ENCODE measurements at regions not wholly inside any gene's neighbourhood (a gene's known extent, or its start where the extent isn't known, plus 50 kb on each side); places are given as distances from the start of the nearest gene placed in this dataset.

DNA sequence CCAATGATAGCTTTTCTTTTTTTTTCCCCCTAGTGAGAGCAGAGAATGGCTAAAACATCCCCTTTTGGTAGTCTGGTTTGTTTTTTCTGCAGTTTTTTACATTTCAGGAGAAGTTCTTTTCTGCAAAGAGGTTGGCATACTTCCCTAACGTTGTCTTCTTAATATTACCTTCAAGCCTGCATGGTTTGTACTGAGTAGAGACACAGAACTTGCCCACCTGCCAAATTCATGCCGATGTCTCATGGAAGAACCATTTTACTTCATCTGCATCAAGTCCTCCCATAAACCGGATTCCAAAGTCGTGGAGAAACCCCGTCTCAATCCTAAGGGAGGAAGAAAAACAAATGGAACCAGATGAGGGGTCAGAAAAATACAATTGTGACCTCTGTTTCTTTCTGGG lies 89.7 kb downstream of the SHOX start:
- peaks cover 14% of the 10 kb centered on the region for H3K36me3 Mint-ChIP-seq (ENCODE audit: low read depth, unreplicated experiment)

DNA sequence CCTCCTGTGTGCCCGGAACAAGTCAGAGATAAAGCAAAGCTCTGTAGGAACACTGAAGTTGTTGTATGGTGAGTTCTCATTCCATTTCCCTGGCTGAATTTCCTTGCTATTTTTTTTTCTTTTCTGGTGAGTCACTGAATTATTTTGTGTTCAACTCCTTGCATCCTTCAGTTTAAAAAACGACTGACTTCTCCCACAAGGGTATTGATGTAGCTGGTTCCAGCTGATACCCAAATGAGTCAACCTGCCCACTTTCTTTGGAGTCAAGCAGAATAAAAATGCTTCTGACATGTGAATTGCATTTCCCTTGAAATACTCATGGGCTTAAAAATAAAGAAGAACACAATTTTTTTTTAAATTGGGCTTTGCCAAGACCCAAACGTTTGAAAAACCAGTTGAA lies 85.5 kb downstream of the SHOX start:
- Mint-ChIP-seq H3K4me3 (ENCODE audit: unreplicated experiment) (no peak overlapping the region), H3K27ac (ENCODE audit: unreplicated experiment) (no peak overlapping the region), H3K27me3 (ENCODE audit: unreplicated experiment) (peaks cover 8% of the 10 kb centered on the region), H3K4me1 (ENCODE audit: unreplicated experiment) (no peaks in the 10 kb centered on the region), H3K9me3 (ENCODE audit: unreplicated experiment) (peaks cover 40% of the 10 kb centered on the region), H3K36me3 (ENCODE audit: low read depth, unreplicated experiment) (peaks cover 12% of the 10 kb centered on the region)
- no peak for DNase-seq (ENCODE audit: low spot score)
- TF ChIP-seq, protein P1, sequence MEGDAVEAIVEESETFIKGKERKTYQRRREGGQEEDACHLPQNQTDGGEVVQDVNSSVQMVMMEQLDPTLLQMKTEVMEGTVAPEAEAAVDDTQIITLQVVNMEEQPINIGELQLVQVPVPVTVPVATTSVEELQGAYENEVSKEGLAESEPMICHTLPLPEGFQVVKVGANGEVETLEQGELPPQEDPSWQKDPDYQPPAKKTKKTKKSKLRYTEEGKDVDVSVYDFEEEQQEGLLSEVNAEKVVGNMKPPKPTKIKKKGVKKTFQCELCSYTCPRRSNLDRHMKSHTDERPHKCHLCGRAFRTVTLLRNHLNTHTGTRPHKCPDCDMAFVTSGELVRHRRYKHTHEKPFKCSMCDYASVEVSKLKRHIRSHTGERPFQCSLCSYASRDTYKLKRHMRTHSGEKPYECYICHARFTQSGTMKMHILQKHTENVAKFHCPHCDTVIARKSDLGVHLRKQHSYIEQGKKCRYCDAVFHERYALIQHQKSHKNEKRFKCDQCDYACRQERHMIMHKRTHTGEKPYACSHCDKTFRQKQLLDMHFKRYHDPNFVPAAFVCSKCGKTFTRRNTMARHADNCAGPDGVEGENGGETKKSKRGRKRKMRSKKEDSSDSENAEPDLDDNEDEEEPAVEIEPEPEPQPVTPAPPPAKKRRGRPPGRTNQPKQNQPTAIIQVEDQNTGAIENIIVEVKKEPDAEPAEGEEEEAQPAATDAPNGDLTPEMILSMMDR (IDR thresholded peaks at IDR 0.05; ENCODE audit: unreplicated experiment): no peak

More for the DNA sequence above, 89.7 kb downstream of the SHOX start:
- DNase-seq (ENCODE audit: low spot score): no peak
- no peaks in the 10 kb centered on the region for H3K4me1 Mint-ChIP-seq (ENCODE audit: unreplicated experiment)
- H3K9me3 Mint-ChIP-seq (ENCODE audit: unreplicated experiment): peaks cover 47% of the 10 kb centered on the region
- peaks cover 5% of the 10 kb centered on the region for H3K27me3 Mint-ChIP-seq (ENCODE audit: unreplicated experiment)
- TF ChIP-seq, protein P1 (IDR thresholded peaks at IDR 0.05; ENCODE audit: unreplicated experiment): no peak
- no peak overlapping the region for H3K27ac Mint-ChIP-seq (ENCODE audit: unreplicated experiment)
- H3K4me3 Mint-ChIP-seq (ENCODE audit: unreplicated experiment): no peak overlapping the region

DNA sequence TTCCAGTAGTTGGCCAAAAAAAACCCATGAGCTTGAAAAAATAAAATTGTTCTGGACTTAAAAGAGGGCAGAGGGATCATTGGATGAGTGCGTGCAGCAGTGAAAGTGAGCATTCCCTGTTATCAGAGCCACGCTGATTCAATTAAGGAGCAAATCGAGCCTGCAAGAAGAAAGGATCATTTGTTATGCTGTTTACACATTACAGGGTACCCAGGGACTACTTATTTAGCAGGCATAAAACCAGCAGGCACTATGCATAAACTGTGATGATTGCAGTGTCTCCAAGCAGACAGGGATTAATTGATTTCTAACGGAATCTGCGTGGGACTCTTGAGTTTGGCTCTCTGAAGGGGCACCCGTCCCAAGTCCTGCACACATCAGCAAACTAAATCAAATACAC lies 83.5 kb downstream of the SHOX start:
- peaks cover 8% of the 10 kb centered on the region for H3K27me3 Mint-ChIP-seq (ENCODE audit: unreplicated experiment)
- no peak overlapping the region for H3K4me3 Mint-ChIP-seq (ENCODE audit: unreplicated experiment)
- no peaks in the 10 kb centered on the region for H3K4me1 Mint-ChIP-seq (ENCODE audit: unreplicated experiment)
- H3K36me3 Mint-ChIP-seq (ENCODE audit: low read depth, unreplicated experiment): peaks cover 12% of the 10 kb centered on the region
- DNase-seq (ENCODE audit: low spot score): no peak
- TF ChIP-seq, protein P1 (IDR thresholded peaks at IDR 0.05; ENCODE audit: unreplicated experiment): no peak
- no peak overlapping the region for H3K27ac Mint-ChIP-seq (ENCODE audit: unreplicated experiment)
- peaks cover 33% of the 10 kb centered on the region for H3K9me3 Mint-ChIP-seq (ENCODE audit: unreplicated experiment)

Measured in endothelial cell (in vitro differentiated cells).